GM18505 (cell line): ENCODE measurements at regions not wholly inside any gene's neighbourhood (a gene's known extent, or its start where the extent isn't known, plus 50 kb on each side); places are given as distances from the start of the nearest gene placed in this dataset.
A peak's percentile ranks its signal among the peaks of the same experiment; 100 is the strongest.

ENCODE experiments used
- ATAC-seq: cut with Tn5 transposase; IDR thresholded peaks from one replicate; pipeline ENCODE4 v1.9.1; 2021; ENCODE audit not compliant: unreplicated experiment
- POLR2A ChIP-seq: IDR thresholded peaks from 4 replicates; pipeline ENCODE4 v1.6.1; 2011; ENCODE audit warnings: borderline replicate concordance; ENCODE audit not compliant: insufficient read depth, insufficient read length; ENCODE audit errors: extremely low read depth

GRCh38 chr15:99921101-99921500 lies 187.9 kb upstream of the LYSMD4 start:
- TF ChIP-seq POLR2A = no peak
- no peak for ATAC-seq

- no peak for TF ChIP-seq POLR2A
- no peak for ATAC-seq
These were observed 184.8 kb upstream of the LYSMD4 start for GRCh38 chr15:99918072-99918471.

DNA sequence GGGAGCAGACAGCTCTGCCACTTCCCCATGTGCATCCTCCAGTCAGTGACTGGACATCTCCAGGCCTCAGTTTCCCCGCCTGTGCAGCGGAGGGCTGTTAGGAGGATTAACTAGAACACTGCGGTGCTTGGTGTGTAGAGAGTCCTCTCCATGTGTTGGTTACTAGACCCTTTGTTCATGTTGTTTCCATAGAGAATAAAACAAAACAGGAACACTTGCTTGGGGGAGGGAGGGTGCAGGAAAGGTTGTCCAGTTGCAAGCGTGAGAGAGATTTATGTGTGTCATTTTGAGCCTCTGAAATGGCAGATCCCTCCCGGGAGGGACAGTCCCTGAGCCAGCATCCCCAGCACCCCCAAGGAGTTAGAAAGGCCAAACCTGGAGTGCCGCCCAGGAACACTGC lies 184.0 kb upstream of the LYSMD4 start:
- no peak for TF ChIP-seq POLR2A
- no peak for ATAC-seq

- TF ChIP-seq POLR2A = no peak
- ATAC-seq = no peak
These were observed 183.5 kb upstream of the LYSMD4 start for GRCh38 chr15:99916668-99917223.

- TF ChIP-seq POLR2A = no peak
- no peak for ATAC-seq
These were observed 181.5 kb upstream of the LYSMD4 start for GRCh38 chr15:99914723-99915122.

DNA sequence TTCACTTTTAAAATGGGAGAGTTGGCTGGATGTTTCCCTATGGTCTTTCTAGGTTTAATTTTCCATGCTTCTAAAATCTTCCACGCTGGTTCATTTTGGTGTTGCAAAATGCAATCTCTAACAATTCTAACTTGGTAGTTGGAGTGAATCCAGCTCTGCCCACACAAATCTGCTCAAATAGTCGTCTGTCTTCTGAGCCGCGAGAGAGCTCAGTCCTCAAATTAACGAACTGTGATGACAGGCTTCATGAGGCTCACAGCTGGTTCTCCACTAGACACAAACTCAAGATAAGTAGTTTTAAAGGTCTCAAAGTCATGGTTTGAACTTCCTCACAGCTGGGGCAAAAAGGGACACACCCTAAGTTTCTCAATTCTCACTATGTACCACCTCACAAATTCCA lies 178.6 kb upstream of the LYSMD4 start:
- no peak for TF ChIP-seq POLR2A
- no peak for ATAC-seq

GRCh38 chr15:99909592-99910295 lies 176.5 kb upstream of the LYSMD4 start:
- ATAC-seq = no peak
- TF ChIP-seq POLR2A = no peak

DNA sequence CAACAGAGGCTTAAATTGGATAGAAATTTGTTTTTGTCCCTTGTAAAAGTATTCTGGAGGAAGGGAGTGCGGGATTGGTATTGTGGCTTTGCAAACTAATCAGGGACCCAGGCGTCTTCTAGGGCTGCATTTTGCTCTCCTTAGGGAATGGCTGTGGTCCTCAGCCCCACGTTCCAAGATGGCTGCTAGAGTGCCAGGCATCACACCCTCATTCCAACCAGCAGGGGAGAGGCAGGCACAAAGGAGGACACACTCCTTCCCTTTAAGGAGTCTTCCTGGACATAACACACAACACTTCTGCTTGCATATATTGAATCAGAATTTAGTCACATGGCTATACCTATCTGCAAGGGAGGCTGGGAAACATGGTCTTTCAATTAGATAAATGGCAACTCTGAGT lies 174.5 kb upstream of the LYSMD4 start:
- TF ChIP-seq POLR2A = no peak
- no peak for ATAC-seq

GRCh38 chr15:99906793-99907192 lies 173.6 kb upstream of the LYSMD4 start:
- no peak for ATAC-seq
- TF ChIP-seq POLR2A = no peak

- TF ChIP-seq POLR2A = no peak
These were observed 173.1 kb upstream of the LYSMD4 start for GRCh38 chr15:99906311-99906710.

GRCh38 chr15:99902248-99902928 lies 169.2 kb upstream of the LYSMD4 start:
- no peak for ATAC-seq
- no peak for TF ChIP-seq POLR2A

More at GRCh38 chr15:99906311-99906710, 173.1 kb upstream of the LYSMD4 start:
- ATAC-seq = no peak

DNA sequence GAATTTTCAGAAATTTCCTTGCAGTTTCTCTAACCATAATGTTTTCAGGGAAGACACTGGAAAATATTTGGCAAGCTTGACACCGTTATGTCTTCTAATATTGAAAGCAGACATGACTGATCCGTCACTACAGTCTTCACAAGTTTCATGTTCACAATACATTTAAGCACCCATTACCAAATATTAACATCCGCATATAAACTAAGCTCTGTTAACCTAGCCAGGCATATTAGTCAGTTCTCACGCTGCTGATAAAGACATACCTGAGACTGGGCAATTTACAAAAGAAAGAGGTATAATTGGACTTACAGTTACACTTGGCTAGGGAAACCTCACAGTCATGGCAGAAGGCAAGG lies 162.7 kb upstream of the LYSMD4 start:
- no peak for ATAC-seq
- TF ChIP-seq POLR2A = no peak

GRCh38 chr15:99895189-99895955 lies 162.1 kb upstream of the LYSMD4 start:
- TF ChIP-seq POLR2A = no peak
- ATAC-seq = peak; percentile 71

DNA sequence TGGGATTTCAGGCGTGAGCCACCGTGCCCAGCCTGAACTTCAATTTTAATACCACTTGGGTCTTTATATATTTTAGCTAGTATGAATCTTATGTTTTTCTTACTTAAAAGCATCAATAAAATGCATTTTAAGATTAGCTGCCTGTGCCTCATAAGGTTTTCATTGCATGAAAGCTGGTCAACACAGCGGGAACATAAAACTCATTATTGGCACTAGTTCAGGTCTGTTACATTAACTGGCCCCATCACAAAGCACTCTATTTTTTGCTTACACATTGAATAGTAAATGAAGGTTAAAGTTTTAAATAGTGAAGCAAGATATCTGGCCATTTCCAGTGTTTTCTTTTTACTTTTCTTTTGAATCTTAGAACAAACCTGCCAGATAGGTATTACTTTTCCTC lies 145.6 kb upstream of the LYSMD4 start:
- no peak for ATAC-seq
- TF ChIP-seq POLR2A = no peak

DNA sequence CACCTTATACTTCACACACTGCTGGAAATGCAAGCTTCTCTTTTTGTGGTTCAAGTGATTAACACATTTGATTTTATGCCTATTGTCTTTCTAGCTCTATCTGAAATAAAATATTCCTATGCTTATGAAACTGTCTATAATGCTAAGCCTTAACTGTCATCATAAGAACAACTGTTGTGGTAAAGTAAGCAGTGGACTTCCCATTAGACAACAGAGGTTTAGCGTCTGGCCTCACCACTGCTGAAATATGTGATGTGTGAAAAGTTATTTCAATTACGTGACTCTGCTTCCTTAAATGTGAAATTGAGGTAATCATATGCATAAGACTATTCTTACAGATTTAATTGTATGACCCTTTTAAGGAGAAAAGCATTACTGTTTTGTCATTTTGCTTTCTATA lies 140.2 kb upstream of the LYSMD4 start:
- no peak for TF ChIP-seq POLR2A
- no peak for ATAC-seq
